ENCODE measurements at regions not wholly inside any gene's neighbourhood (a gene's known extent, or its start where the extent isn't known, plus 50 kb on each side); places are given as distances from the start of the nearest gene placed in this dataset.

DNA sequence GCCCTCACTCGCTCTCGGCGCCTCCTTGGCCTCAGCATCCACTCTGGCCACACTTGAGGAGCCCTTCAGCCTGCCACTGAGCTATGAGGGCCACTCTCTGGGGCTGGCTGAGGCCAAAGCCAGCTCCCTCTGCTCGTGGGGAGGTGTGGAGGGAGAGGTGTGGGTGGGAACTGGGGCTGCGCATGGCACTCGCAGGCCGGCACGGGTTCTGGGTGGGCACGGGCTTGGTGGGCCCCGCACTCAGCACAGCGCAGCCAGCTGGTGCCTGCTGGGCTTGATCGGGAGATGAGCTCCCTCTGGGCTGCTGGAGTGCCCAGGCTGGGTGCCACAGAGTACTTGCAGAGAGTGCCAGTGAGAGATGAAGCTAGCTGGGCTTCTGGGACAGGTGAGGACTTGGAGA lies 875.5 kb downstream of the XPNPEP1 start:
- TF ChIP-seq POLR2A (IDR thresholded peaks at IDR 0.05) (no peak), EP300 (IDR thresholded peaks at IDR 0.05) (no peak)

All from ovary (tissue), 1 donor.